Suppressor macrophage treated with lipopolysaccharide for 1 hour (primary cell): ENCODE measurements at regions not wholly inside any gene's neighbourhood (a gene's known extent, or its start where the extent isn't known, plus 50 kb on each side); places are given as distances from the start of the nearest gene placed in this dataset.
"Not testable (repeated sequence)": the region's sequence is repeated elsewhere in the genome, so short reads cannot be mapped to it uniquely, and the experiment has no call there.

Experiments used
- DNase-seq, 3 donors: peaks; one replicate each; pipeline ENCODE4 v3.0.0-alpha.2; 2020 to 2022

DNA sequence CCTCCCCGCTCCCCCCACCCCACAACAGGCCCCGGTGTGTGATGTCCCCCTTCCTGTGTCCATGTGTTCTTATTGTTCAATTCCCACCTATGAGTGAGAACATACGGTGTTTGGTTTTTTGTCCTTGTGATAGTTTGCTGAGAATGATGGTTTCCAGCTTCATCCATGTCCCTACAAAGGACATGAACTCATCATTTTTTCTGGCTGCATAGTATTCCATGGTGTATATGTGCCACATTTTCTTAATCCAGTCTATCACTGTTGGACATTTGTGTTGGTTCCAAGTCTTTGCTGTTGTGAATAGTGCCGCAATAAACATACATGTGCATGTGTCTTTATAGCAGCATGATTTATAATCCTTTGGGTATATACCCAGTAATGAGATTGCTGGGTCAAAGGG, 104.3 kb downstream of the MTPN start:
- not testable (repeated sequence) for DNase-seq

DNA sequence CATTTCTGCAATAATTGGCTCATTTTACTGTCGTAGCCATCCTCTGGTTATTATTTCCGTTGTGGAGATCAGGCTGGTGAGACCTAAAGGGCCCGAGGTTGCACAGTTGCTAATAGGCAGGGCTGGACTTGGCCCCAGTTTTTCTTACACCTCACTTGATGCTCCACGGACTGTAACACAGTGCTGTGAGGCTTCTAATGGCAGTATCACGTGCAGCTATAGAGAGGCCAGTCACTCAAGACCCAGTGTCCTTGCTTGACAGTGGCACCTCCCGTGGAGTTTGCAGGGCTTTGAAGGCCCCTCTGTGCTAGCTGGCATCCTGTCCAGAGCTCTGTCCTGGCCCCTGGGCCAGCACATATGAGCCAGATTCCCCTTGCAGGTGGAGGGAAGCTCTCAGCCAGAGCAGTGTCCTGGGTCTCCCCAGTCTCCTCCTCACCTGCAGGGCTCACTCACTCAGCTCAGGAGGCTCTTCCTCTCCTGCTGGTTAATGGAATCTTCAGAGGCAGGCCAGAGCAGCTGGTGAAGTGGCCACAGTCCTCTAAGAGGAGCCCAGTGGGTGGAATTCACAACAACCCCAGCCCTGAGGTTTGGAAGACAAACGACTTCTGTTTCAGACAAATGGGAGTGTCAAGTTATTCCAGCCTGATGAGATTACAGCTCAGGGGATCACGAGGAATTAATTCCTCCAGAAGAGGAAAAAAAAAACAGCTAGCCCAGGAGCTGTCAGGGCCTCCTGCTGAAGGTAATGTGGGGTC, 114.2 kb upstream of the FAM180A start:
- no peak for DNase-seq

- no peak for DNase-seq
Measured at GRCh38 chr7:135859538-135859937, 110.9 kb upstream of the FAM180A start.

DNA sequence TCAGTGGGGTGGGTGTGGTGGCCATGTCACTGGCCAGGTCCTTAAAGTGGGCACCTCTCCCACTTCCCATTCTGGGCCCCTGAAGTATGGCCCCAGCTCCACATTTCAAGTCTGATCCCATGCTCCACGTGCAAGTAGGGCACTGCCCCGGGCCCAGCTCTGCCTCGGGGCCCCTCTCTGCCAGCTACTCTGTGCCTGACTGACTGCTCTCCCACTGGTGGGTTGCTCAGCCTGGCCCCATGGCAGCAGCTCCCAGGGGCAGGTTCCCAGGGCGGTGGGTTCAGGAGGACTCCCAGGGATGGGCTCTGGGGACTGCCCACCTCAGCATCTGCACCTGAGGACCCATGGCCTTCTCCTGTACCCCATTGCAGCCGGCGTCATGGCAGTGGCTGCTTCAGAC, 110.2 kb upstream of the FAM180A start:
- no peak for DNase-seq

DNA sequence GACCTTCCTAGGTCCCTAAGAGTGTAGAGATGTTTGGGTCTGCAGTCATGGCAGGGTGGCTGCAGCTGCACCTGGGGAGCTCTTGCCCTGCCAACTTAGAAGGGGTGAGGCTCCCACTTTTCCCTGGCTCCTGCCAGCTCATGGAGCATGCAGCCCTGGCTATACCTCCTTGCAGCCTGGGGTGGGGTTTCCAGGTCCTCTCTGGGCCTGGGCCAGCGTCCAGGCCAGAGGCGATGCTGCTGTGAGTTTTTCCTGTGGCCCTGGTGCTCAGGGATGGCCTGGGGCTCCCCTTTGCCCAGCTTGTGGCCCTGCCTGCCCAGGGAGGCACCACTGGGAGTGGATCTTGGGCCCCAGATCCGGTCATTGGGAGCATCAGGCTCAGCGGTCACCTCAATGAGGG, 109.8 kb upstream of the FAM180A start:
- DNase-seq = no peak

DNA sequence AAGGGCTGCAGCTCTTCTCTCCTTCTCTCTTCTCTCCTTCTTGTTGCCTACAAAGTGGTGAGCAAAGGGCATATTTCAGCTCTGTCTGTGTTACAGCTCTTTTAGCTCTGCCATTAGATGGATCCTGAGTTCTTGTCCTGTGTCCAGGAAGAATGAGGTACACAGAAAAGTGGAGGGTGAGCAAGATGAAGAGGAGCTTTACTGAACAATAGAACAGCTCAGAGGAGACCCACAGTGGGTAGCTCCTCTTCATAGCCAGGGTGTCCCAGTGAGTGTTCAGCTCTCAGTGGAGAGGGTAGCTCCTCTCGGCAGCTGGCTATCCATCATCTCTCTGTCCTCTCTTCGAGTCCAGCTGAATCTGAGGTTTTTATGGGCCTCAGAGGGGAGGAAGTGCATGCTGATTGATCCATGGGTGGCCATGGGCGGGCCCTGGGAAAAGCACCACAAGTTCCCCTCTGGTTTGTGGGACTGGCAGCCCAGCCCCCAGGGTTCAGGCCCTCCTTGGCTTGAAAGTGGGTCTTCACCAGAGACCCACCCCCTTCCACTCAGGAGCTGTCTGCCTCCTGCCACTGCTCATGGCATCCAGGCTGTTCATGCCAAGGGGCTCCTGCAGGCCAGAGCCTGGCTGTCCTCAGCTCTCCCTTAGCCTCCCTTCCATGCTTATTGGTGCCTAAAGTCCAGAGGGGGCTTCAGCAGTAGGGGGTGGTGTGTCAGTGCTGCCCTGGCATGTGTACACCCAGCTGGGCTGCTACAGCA, 109.1 kb upstream of the FAM180A start:
- no peak for DNase-seq

GRCh38 chr7:135856356-135857144, 107.9 kb upstream of the FAM180A start:
- DNase-seq = no peak

DNA sequence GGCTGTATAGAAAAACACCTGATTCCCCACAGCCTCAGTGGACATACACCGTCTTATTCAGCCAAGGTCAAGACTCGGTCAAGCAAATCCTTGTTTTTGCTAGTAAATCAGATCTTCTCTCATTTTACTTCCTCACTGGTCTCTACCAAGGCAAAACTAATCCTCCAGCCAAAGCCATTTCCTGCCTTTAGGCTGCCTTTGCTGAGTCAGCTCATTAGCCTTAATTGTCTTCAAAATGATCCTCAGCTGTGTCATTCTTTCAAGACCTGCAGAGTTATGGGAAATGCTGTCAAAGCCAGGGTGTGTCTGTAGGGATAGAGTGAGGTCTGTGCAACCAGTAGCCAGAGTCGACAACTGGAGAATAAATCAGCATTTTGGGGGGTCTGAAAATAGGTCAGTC, 107.2 kb upstream of the FAM180A start:
- DNase-seq = no peak

GRCh38 chr7:135853499-135853898, 104.9 kb upstream of the FAM180A start:
- no peak for DNase-seq

- DNase-seq = no peak
Measured at GRCh38 chr7:135853008-135853407, 104.4 kb upstream of the FAM180A start.

- no peak for DNase-seq
Measured at GRCh38 chr7:135847242-135847641, 98.6 kb upstream of the FAM180A start.

- no peak for DNase-seq
Measured at GRCh38 chr7:135846339-135846738, 97.7 kb upstream of the FAM180A start.

GRCh38 chr7:135845415-135846075, 96.9 kb upstream of the FAM180A start:
- no peak for DNase-seq

DNA sequence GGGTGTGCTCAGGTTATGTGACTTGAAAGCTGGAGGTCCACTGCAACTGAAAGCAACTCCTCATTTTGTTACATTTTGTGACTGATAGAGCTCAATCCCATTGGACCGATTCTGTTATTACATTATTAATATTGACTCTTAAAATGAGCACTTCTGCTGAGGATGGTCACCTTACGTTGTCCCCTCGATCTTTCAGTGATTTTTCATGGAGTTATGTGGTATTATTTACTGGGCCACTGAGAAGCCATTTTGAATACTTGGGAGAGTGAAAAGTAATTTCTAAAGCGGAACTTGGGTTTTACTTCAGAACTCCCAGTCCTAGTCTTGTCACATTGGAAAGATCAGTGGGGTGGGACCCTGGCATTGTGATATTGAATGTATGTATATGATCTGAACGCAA, 96.3 kb upstream of the FAM180A start:
- DNase-seq = no peak

- peak; percentile 21 to 42 (median 25) for DNase-seq
Measured at GRCh38 chr7:135843214-135843613, 94.6 kb upstream of the FAM180A start.

GRCh38 chr7:135842446-135843179, 94.0 kb upstream of the FAM180A start:
- DNase-seq = peak in 1 of 3 donors; percentile 12

- DNase-seq = no peak
Measured at GRCh38 chr7:135840591-135840990, 92.0 kb upstream of the FAM180A start.

GRCh38 chr7:135837675-135838074, 89.1 kb upstream of the FAM180A start:
- DNase-seq = no peak

GRCh38 chr7:135834266-135834665, 85.7 kb upstream of the FAM180A start:
- DNase-seq = no peak

GRCh38 chr7:135833642-135834041, 85.0 kb upstream of the FAM180A start:
- DNase-seq = no peak

- DNase-seq = no peak
Measured at GRCh38 chr7:135831455-135832195, 83.0 kb upstream of the FAM180A start.

GRCh38 chr7:135828604-135829003, 80.0 kb upstream of the FAM180A start:
- no peak for DNase-seq
